HT-29 (cell line): ENCODE measurements at regions not wholly inside any gene's neighbourhood (a gene's known extent, or its start where the extent isn't known, plus 50 kb on each side); places are given as distances from the start of the nearest gene placed in this dataset.
"Not testable (repeated sequence)": the region's sequence is repeated elsewhere in the genome, so short reads cannot be mapped to it uniquely, and the experiment has no call there.

Experiments
- DNase-seq: peaks from one replicate; pipeline ENCODE4 v3.0.0-alpha.2; 2015; ENCODE audit warnings: low spot score

GRCh38 chrX:52261125-52261462 is 76.4 kb downstream of the MAGED4 start:
- no peak for DNase-seq

- DNase-seq, result peak; percentile 87
These were observed 76.9 kb downstream of the MAGED4 start for GRCh38 chrX:52261463-52262194.

- no peak for DNase-seq
These were observed 77.5 kb downstream of the MAGED4 start for GRCh38 chrX:52262195-52262546.

GRCh38 chrX:52263417-52263816 is 78.7 kb downstream of the MAGED4 start:
- no peak for DNase-seq

GRCh38 chrX:52265713-52266112 is 81.0 kb downstream of the MAGED4 start:
- DNase-seq, result no peak

- not testable (repeated sequence) for DNase-seq
These were observed 83.8 kb downstream of the MAGED4 start for GRCh38 chrX:52268502-52268901.

GRCh38 chrX:52270453-52271116 is 85.9 kb downstream of the MAGED4 start:
- DNase-seq, result no peak

GRCh38 chrX:52271206-52271605 is 86.5 kb downstream of the MAGED4 start:
- DNase-seq, result peak; percentile 24

GRCh38 chrX:52277666-52278065 is 91.2 kb upstream of the XAGE2 start:
- DNase-seq, result no peak

GRCh38 chrX:52280812-52281211 is 88.0 kb upstream of the XAGE2 start:
- peak; percentile 8 for DNase-seq

GRCh38 chrX:52284865-52285264 is 84.0 kb upstream of the XAGE2 start:
- no peak for DNase-seq

GRCh38 chrX:52298968-52299367 is 69.9 kb upstream of the XAGE2 start:
- DNase-seq, result not testable (repeated sequence)

GRCh38 chrX:52308532-52308931 is 60.3 kb upstream of the XAGE2 start:
- not testable (repeated sequence) for DNase-seq
